Eye (tissue), 1 donor: ENCODE measurements at regions not wholly inside any gene's neighbourhood (a gene's known extent, or its start where the extent isn't known, plus 50 kb on each side); places are given as distances from the start of the nearest gene placed in this dataset.

ENCODE experiments used
- DNase-seq: peaks from one replicate; pipeline ENCODE4 v3.0.0-alpha.2; 2015

GRCh38 chr6:54718541-54719023 lies 128.0 kb upstream of the FAM83B start:
- peak; percentile 62 for DNase-seq

DNA sequence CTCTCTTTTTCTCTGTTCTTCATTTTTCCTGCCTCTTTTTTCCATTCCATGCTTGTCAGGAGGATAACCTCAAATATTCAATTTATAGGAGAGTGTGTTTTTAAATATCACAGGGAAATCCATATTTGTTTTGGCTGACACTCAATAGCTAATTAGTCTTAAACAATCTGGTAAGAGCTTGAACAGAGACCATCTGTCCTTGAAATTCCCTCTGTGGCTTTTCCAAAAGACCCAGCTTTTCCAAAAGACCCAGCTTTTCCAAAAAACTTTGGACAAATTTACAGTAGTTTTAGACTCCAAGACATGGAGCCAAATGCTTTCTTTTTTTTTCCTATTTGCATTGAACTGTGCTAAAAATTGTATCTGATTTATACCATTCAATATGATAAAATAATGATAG lies 127.4 kb upstream of the FAM83B start:
- no peak for DNase-seq

DNA sequence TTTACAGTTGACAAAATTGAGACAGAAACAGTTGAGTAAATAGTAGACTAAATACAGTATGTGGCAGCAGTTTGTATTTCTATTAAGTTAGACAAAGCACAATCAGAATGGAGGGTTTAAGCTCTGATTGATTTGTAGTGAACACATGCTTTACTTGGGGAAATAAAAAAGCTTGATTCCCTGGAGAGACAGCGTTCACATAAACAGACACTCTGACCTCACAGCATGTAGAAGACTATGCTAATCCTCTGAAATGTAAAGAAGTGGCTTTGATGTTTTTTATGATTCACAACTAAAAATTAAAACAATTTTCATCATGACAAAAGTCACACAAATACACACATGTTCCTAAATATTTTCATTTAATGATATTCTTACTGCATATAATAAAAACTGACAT lies 126.9 kb upstream of the FAM83B start:
- peak; percentile 64 for DNase-seq

- no peak for DNase-seq
These were observed 124.2 kb upstream of the FAM83B start for GRCh38 chr6:54722328-54722727.

DNA sequence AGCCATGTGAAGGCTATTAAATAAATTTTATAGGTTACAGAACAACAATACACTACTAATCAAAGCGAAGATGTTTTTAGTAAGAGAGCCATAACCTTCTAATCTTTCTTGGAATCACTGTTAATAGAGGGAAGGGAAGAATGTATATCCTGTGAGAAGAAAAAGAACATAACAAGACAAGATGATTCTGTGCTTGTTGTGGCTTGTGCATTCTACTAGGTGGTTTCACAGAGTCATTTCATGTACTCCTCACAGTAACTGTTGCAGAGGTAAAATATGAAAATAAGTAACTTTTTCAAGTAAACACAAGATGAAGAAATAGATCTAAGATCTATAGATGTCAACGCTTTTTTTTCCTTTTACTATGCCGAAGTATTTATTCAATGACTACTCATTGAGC lies 116.9 kb upstream of the FAM83B start:
- DNase-seq = no peak

- no peak for DNase-seq
These were observed 115.6 kb upstream of the FAM83B start for GRCh38 chr6:54730767-54731630.

- no peak for DNase-seq
These were observed 109.3 kb upstream of the FAM83B start for GRCh38 chr6:54737247-54737646.

DNA sequence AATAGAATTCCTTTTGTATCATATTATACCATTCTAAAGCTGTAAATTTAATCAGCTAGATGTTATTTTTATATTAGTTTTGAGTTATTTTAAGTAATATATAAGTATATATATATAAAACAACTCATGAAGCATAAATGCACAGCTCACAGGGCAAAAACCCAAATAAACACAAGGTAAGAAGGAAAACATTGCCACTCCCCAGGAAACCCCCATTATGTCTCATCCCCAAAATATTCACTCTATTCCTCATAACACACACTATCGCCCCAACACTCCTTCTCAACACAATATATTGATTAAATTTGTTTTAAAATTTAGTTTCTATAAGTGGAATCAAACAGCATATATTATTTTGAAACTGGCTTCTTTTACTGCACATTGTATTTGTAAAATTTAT lies 98.6 kb upstream of the FAM83B start:
- no peak for DNase-seq

GRCh38 chr6:54754406-54754805 lies 92.2 kb upstream of the FAM83B start:
- DNase-seq = no peak

GRCh38 chr6:54758340-54758739 lies 88.2 kb upstream of the FAM83B start:
- no peak for DNase-seq

GRCh38 chr6:54768494-54768893 lies 78.1 kb upstream of the FAM83B start:
- DNase-seq = no peak

DNA sequence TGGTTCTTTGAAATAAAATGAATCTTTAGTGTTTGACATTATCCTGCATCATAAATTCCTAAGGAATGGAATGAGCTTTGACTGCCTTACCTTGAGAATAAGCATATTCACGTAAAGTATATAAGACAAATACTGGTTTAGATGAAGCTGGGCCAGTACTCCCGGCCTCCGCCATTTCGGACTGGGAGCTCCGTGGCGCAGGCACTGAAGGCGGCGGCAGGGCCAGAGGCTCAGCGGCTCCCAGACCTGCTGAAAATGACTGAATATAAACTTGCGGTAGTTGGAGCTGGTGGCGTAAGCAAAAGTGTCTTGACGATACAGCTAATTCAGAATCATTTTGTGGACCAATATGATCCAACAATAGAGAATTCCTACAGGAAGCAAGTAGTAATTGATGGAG lies 76.2 kb upstream of the FAM83B start:
- no peak for DNase-seq

- DNase-seq = no peak
These were observed 74.6 kb upstream of the FAM83B start for GRCh38 chr6:54771968-54772367.

GRCh38 chr6:54772610-54773009 lies 74.0 kb upstream of the FAM83B start:
- DNase-seq = no peak

- DNase-seq = no peak
These were observed 71.0 kb upstream of the FAM83B start for GRCh38 chr6:54775576-54775975.

- DNase-seq = no peak
These were observed 69.7 kb upstream of the FAM83B start for GRCh38 chr6:54776891-54777290.

GRCh38 chr6:54778731-54779130 lies 67.8 kb upstream of the FAM83B start:
- no peak for DNase-seq

DNA sequence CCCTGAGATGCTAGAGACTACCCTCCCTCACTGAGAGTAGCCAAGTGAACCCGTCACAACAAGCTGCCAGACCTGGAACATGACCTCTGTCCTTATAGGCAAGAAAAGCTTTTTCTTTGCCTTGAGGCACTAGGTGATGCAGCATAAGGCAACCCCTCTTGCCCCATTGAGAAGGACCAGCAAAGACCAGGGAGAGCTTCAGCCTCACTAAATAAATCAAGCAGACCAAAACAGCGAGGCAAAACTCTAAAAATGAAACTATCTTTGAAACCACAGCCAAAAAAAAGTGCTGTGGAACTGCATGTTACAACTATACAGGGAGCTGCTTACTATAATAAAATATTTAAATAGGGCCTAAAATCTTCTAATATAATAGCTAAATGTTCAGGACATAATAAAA lies 62.6 kb upstream of the FAM83B start:
- DNase-seq = no peak

DNA sequence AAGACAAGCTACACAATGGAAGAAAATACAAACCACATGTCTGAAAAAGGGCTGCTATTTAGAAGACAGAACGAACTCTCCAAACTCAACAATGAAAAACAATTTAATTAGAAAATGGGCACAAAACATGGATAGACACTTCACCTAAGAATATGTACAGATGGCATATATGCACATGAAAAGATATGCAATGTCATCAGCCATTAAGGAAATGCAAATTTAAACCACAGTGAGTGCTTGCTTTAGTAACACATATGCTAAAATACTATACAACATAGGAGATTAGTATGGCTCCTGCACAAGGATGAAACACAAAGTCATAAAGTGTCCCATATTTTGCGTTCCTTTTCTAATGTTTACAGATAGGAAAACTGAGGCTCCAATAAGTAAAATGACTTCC lies 60.4 kb upstream of the FAM83B start:
- DNase-seq = no peak

- no peak for DNase-seq
These were observed 58.7 kb upstream of the FAM83B start for GRCh38 chr6:54787825-54788224.
